ENCODE measurements at regions not wholly inside any gene's neighbourhood (a gene's known extent, or its start where the extent isn't known, plus 50 kb on each side); places are given as distances from the start of the nearest gene placed in this dataset.

DNA sequence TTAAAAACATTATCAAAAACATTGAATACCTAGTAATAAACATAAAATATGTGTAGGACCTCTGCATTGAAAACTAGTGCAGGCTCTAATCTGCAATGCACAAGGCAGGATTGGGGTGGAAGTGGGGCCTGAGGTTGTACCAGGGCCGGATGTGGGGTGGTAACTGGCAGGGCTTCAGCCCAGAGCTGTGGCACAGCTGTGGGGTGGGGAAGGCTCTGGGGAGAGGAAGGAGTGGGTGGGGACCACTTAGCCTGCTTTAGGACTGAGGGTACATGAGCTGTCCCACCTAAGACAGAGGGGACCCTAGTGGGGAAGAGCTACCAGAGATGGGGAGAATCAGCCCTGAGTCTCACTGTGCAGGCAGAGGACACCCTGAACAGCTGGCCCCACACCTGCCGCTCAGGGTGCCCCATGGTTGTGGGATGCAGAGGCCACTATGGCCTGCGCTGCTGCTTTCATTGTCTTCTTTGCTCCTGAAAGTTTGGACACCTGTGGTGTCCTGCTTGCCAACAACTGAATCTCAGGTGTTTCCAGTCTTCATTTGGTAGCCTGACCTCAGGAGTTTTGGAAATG lies 311.4 kb downstream of the TLE4 start:
- TF ChIP-seq CTCF (IDR thresholded peaks at IDR 0.05; ENCODE audit: control insufficient read depth, extremely low read depth, insufficient read depth) = no peak
- no peak overlapping the region for H3K4me3 ChIP-seq (ENCODE audit: low read depth, low read length)
- no peak for DNase-seq (ENCODE audit: low read depth)

- no peak for TF ChIP-seq CTCF (IDR thresholded peaks at IDR 0.05; ENCODE audit: control insufficient read depth, extremely low read depth, insufficient read depth)
- H3K4me3 ChIP-seq (ENCODE audit: low read depth, low read length) = no peak overlapping the region
- no peak for DNase-seq (ENCODE audit: low read depth)
These were observed 308.9 kb downstream of the TLE4 start for GRCh38 chr9:79880626-79881025.

DNA sequence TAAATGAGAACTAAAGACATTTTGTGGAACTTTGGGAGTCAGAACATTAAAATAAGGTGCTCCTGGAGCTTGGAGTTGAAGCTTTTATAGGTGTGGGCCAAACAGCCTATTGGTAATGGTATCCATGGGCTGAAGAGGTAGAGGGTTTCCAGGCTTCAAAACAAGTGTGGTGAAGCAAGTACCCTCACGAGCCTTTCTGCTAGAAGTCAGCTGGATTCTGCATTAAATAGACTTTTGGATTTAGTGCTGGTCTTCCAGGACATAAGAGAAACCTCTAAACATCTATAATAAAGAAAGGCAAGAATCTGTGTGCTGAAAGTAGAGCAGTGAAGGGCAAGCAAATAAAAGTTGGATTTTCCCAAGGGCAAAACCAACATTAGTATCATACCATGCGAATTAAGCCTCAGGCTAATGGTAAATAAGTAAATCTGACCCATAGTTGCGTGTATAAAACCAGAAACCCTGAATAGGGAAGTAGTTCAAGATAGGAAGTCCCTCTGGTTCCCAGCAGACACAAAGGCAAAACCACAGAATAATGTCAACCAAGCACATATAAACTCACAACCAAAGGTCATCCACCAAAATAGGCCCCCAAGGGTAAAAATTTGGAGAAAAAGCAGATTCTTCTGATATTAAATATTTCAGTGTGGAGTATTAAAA lies 306.3 kb downstream of the TLE4 start:
- no peak overlapping the region for H3K4me3 ChIP-seq (ENCODE audit: low read depth, low read length)
- TF ChIP-seq CTCF (IDR thresholded peaks at IDR 0.05; ENCODE audit: control insufficient read depth, extremely low read depth, insufficient read depth) = no peak
- no peak for DNase-seq (ENCODE audit: low read depth)

- DNase-seq (ENCODE audit: low read depth) = no peak
- no peak overlapping the region for H3K4me3 ChIP-seq (ENCODE audit: low read depth, low read length)
- no peak for TF ChIP-seq CTCF (IDR thresholded peaks at IDR 0.05; ENCODE audit: control insufficient read depth, extremely low read depth, insufficient read depth)
These were observed 296.9 kb downstream of the TLE4 start for GRCh38 chr9:79868567-79869189.

- no peak overlapping the region for H3K4me3 ChIP-seq (ENCODE audit: low read depth, low read length)
- TF ChIP-seq CTCF (IDR thresholded peaks at IDR 0.05; ENCODE audit: control insufficient read depth, extremely low read depth, insufficient read depth) = no peak
- no peak for DNase-seq (ENCODE audit: low read depth)
These were observed 291.4 kb downstream of the TLE4 start for GRCh38 chr9:79862921-79863890.

GRCh38 chr9:79858508-79858907 lies 286.7 kb downstream of the TLE4 start:
- no peak for TF ChIP-seq CTCF (IDR thresholded peaks at IDR 0.05; ENCODE audit: control insufficient read depth, extremely low read depth, insufficient read depth)
- DNase-seq (ENCODE audit: low read depth) = peak; percentile 23
- peak overlapping the region; percentile 6 for H3K4me3 ChIP-seq (ENCODE audit: low read depth, low read length)
